ENCODE measurements at regions not wholly inside any gene's neighbourhood (a gene's known extent, or its start where the extent isn't known, plus 50 kb on each side); places are given as distances from the start of the nearest gene placed in this dataset.
"Not testable (repeated sequence)": the region's sequence is repeated elsewhere in the genome, so short reads cannot be mapped to it uniquely, and the experiment has no call there.

- Histone ChIP-seq H3K27me3 (no peaks in the 10 kb centered on the region), H3K27ac (peak overlapping the region; percentile 23; the same call in 1 of the 2 replicates), H3K4me1 (peaks cover 55% of the 10 kb centered on the region), H3K9me3 (peaks cover 4% of the 10 kb centered on the region; the same call in 1 of the 2 replicates), H3K9ac (0 out of 2 replicates have a peak overlapping the region, but pooled peaks have one; percentile 24), H4K20me1 (no peaks in the 10 kb centered on the region), H3K4me2 (peak overlapping the region; percentile 39), H3K4me3 (no peak overlapping the region), H3K36me3 (no peaks in the 10 kb centered on the region)
- TF ChIP-seq Cebpa-rat (IDR thresholded peaks at IDR 0.05) = no peak
Observed at GRCh38 chr16:11414815-11415775, 69.8 kb downstream of the RMI2 start.

GRCh38 chr16:11416228-11417001 lies 71.2 kb downstream of the RMI2 start:
- Histone ChIP-seq H3K9me3 (peaks cover 4% of the 10 kb centered on the region; the same call in 1 of the 2 replicates), H3K4me1 (peaks cover 42% of the 10 kb centered on the region), H3K27ac (no peak overlapping the region), H3K36me3 (no peaks in the 10 kb centered on the region), H3K4me2 (no peak overlapping the region), H3K27me3 (no peaks in the 10 kb centered on the region), H4K20me1 (no peaks in the 10 kb centered on the region), H3K4me3 (no peak overlapping the region), H3K9ac (no peak overlapping the region)
- TF ChIP-seq Cebpa-rat (IDR thresholded peaks at IDR 0.05) = no peak

GRCh38 chr16:11417487-11417886 lies 72.2 kb downstream of the RMI2 start:
- TF ChIP-seq Cebpa-rat (IDR thresholded peaks at IDR 0.05) = no peak
- Histone ChIP-seq H3K9ac (no peak overlapping the region), H3K4me2 (no peak overlapping the region), H4K20me1 (no peaks in the 10 kb centered on the region), H3K4me3 (no peak overlapping the region), H3K36me3 (no peaks in the 10 kb centered on the region), H3K27ac (peak overlapping the region; percentile 4; the same call in 1 of the 2 replicates), H3K27me3 (no peaks in the 10 kb centered on the region), H3K9me3 (peaks cover 4% of the 10 kb centered on the region; the same call in 1 of the 2 replicates), H3K4me1 (peaks cover 38% of the 10 kb centered on the region)

- peaks cover 4% of the 10 kb centered on the region; the same call in 1 of the 2 replicates for H3K9me3 ChIP-seq
- no peak overlapping the region for H3K27ac ChIP-seq
- H3K4me2 ChIP-seq = no peak overlapping the region
- no peak overlapping the region for H3K4me3 ChIP-seq
- no peaks in the 10 kb centered on the region for H3K36me3 ChIP-seq
- H4K20me1 ChIP-seq = no peaks in the 10 kb centered on the region
- H3K4me1 ChIP-seq = peaks cover 40% of the 10 kb centered on the region
- no peaks in the 10 kb centered on the region for H3K27me3 ChIP-seq
- H3K9ac ChIP-seq = no peak overlapping the region
- TF ChIP-seq Cebpa-rat (IDR thresholded peaks at IDR 0.05) = no peak
Observed at GRCh38 chr16:11418506-11418905, 73.2 kb downstream of the RMI2 start.

GRCh38 chr16:11420067-11420466 lies 74.8 kb downstream of the RMI2 start:
- not testable (repeated sequence) for H4K20me1 ChIP-seq, H3K9ac ChIP-seq, H3K4me3 ChIP-seq, H3K9me3 ChIP-seq, H3K27me3 ChIP-seq, H3K27ac ChIP-seq, H3K4me2 ChIP-seq, H3K36me3 ChIP-seq
- H3K4me1 ChIP-seq = peaks cover 46% of the 10 kb centered on the region

GRCh38 chr16:11420895-11421294 lies 75.6 kb downstream of the RMI2 start:
- Histone ChIP-seq H3K4me1 (peaks cover 42% of the 10 kb centered on the region), H3K9ac (no peak overlapping the region), H3K27ac (peak overlapping the region; percentile 46), H3K4me3 (no peak overlapping the region), H3K36me3 (no peaks in the 10 kb centered on the region), H3K9me3 (peaks cover 4% of the 10 kb centered on the region; the same call in 1 of the 2 replicates), H3K4me2 (no peak overlapping the region), H4K20me1 (no peaks in the 10 kb centered on the region), H3K27me3 (no peaks in the 10 kb centered on the region)
- no peak for TF ChIP-seq Cebpa-rat (IDR thresholded peaks at IDR 0.05)

- no peak for TF ChIP-seq Cebpa-rat (IDR thresholded peaks at IDR 0.05)
- Histone ChIP-seq H4K20me1 (no peaks in the 10 kb centered on the region), H3K36me3 (no peaks in the 10 kb centered on the region), H3K9me3 (peaks cover 4% of the 10 kb centered on the region; the same call in 1 of the 2 replicates), H3K4me1 (peaks cover 40% of the 10 kb centered on the region), H3K27me3 (no peaks in the 10 kb centered on the region), H3K27ac (peak overlapping the region; percentile 91), H3K4me3 (no peak overlapping the region), H3K4me2 (peak overlapping the region; percentile 96), H3K9ac (peak overlapping the region; percentile 15; the same call in 1 of the 2 replicates)
Observed at GRCh38 chr16:11422381-11423314, 77.4 kb downstream of the RMI2 start.

- Histone ChIP-seq H3K36me3 (no peaks in the 10 kb centered on the region), H3K4me3 (peak overlapping the region; percentile 43), H3K27ac (peak overlapping the region; percentile 91), H3K9me3 (peaks cover 4% of the 10 kb centered on the region; the same call in 1 of the 2 replicates), H3K4me2 (peak overlapping the region; percentile 96), H3K27me3 (no peaks in the 10 kb centered on the region), H4K20me1 (no peaks in the 10 kb centered on the region), H3K4me1 (peaks cover 43% of the 10 kb centered on the region), H3K9ac (peak overlapping the region; percentile 72)
- no peak for TF ChIP-seq Cebpa-rat (IDR thresholded peaks at IDR 0.05)
Observed at GRCh38 chr16:11423315-11424117, 78.3 kb downstream of the RMI2 start.

All from BLaER1 (cell line).